ENCODE measurements at regions not wholly inside any gene's neighbourhood (a gene's known extent, or its start where the extent isn't known, plus 50 kb on each side); places are given as distances from the start of the nearest gene placed in this dataset.

DNA sequence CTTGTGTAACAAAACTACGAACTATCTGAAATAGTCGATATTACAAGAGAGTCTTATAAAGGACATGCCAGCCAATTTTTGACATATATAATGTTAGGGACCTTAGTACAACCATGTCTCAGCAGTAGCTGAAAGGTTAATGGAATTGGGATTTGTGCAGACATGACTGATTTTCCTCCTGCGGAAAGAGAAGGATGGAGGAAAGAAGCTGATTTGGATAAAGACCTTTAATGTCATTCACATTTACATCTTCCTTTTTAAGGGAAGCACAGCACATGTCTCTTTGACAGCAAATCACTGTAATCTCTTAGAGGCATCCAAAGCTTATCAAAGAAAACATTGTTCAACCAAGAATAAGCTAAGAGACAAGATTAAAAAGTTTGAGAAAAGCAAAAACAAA lies 1976.2 kb upstream of the IGFBP7 start:
- DNase-seq, result no peak

DNA sequence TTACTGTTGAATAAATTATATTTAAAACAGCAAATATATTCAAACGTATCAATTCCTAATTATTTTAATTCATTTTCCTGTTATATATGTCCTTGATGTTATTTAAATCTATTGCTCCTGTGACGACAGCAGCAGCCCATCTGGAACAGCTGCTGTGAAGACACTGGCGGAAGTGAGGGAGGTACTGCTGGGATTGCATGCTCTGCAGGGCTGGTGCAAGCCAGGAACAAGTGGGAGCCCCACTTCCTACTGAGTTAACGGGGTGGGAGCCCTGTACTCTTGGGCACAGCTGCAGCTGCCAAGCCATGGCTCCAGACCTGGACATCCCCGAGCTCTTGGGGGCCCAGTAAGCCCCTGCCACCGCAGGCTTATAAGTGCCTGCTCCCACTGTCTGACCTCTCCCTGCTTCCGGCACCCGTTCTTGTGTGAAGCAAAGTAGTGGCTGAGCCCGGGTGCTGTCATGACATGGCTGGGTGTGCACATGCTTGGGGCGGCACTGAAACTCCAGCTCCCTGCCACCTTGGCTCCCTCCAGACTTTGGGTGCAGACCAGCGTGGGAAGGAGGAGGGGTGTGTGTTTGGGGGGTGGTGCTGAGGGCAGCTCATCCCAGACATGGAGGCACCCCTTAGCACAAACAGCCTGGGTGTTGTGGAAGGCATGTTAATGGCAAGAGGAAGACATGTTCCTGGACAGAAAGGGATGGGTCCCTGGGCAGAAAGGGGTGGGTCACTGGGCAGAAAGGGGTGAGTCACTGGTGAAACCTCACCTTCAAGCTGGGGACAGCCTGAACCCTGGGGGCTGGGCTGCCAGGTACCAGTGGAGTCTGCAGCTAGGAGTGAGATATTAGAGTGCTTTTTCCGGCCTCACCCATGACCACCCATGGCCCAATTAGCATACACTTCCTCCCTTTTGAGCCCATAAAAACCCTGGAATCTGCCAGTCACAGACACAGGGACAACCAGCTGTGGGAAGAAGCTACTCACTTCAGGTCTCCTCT lies 1981.3 kb upstream of the IGFBP7 start:
- DNase-seq, result no peak

- no peak for DNase-seq
Measured at GRCh38 chr4:59094505-59094904, 1984.3 kb upstream of the IGFBP7 start.

DNA sequence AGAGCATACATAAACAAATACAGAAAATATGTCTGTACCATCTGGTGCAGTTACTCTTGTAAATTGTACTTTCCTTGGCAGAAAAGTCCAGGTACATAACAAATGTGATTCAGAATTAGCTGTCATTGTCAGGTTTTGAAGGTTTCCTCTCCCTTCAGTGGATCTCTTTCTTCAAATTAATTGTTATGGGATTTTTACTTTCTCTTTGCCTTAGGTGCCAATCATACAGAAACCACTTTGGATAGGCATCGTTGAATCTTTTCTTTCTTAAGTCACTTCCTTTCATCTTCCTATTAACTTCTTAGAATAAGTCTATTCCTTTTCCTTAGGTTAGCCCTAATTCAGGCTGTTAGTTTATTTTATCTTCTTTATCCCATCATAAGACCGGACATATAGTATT lies 1992.1 kb upstream of the IGFBP7 start:
- DNase-seq, result no peak

- DNase-seq, result no peak
Measured at GRCh38 chr4:59120287-59120814, 2010.2 kb upstream of the IGFBP7 start.

- no peak for DNase-seq
Measured at GRCh38 chr4:59122626-59123025, 2012.4 kb upstream of the IGFBP7 start.

DNA sequence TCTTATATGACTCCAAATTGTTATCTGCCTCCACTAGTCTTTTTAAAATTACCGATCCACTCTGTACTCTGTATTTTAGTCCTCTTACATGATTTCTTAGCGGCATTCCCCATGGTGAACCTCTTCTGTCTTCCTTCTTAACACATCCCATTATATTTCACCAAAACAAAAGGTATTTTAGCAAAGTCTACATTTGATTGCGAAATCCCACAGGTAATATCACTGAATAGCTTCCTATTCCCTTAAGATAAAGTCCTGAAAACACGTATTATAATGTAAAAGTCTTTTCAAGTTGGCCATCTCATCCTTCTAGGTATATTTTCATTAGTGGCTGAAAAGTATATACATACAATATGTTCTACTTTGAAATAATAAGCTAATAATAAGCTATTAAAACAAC lies 2016.0 kb upstream of the IGFBP7 start:
- DNase-seq, result no peak

DNA sequence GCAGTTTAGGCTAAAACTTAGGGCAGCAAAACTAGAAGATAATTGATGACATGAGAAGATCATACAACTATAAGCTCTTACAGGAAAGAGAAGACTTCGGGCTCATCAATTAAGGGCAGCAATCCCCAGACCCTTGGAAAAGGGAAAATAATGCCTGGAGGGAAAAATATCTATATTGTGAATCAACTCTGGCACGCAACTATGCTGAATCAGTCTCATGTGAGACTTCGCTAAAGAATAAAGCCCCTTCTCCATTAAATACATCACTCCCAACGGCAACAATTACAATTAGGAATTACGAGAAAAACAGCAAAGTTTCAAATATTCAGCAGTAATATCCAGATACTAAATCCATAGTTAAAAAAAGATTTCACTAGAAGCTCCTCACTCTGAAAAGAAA lies 2016.8 kb upstream of the IGFBP7 start:
- DNase-seq, result no peak

- no peak for DNase-seq
Measured at GRCh38 chr4:59127743-59128142, 2017.6 kb upstream of the IGFBP7 start.

- DNase-seq, result no peak
Measured at GRCh38 chr4:59135248-59135985, 2025.2 kb upstream of the IGFBP7 start.

- no peak for DNase-seq
Measured at GRCh38 chr4:59161249-59161648, 2038.9 kb upstream of the ADGRL3 start.

DNA sequence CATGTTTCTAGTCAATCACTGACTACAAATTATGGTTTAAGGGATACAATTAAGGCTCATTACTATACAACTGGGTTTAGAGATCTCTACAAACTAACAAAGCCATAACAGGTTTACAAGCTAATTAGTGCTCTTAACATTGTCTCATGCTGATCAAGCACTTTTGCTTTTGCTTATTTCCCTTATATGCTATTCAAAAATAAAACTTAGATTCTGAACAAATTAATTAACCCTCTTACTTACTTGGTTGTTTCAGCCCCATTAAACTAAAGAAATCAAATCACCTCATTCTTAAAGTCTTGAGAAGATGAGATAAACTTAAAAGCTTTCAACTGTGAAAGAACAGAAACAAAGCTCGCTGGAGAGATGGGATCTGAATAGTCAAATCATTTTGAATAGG lies 2024.5 kb upstream of the ADGRL3 start:
- no peak for DNase-seq

DNA sequence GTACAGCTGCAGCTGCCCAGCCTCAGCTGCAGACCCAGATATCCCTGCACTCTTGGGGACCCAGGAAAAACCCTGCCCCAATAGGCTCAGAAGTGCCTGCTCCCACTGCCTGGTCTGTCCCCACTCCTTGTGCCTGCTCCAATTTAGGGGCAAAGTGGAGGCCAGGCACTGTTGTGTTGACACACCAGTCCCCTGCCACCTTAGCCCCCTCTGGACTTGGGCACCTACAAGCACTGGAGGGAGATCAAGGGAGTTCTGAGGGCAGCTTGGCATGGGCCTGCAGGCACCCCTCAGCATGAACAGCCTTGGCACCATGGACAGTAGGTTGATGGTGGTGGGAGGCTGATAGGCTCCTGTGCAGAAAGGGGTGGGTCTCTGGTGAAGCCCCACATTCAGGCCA lies 2020.8 kb upstream of the ADGRL3 start:
- no peak for DNase-seq

DNA sequence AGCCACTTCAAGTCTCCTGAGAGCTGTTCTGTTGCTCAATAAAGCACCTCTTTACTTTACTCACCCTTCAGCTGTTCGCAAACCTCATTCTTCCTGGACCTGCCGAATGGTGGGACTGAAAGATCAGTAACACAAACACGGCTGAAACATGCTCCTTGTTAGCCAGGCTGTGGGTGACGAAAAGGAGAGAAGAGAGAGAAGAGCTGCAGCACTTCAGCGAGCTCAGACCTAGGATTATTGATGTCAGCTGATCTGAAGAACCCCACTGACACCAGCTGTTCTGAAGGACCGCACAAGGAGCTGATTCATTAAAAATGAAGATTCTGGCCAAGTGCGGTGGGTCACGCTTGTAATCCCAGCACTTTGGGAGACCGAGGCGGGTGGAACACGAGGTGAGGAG lies 2020.0 kb upstream of the ADGRL3 start:
- DNase-seq, result no peak

DNA sequence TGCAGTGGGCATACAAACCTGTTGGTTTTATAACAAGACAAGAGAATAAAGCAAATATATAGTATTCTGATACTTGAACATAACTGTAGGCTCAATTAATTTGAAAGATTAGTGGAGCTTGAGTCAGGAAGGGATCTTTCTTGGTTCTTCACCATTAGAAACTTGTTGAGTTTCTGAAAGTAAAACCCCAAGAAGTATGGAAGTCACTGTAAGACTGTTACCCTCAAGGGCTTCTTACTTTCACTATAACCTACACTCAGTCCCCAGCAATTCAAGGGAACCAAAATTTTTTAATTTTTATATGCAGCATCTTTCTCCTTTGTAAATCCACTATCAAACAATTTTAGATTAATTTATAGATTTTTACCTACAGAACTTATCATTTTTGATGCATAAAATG lies 2019.2 kb upstream of the ADGRL3 start:
- no peak for DNase-seq

- no peak for DNase-seq
Measured at GRCh38 chr4:59195839-59196238, 2004.3 kb upstream of the ADGRL3 start.

- DNase-seq, result peak; percentile 34
Measured at GRCh38 chr4:59200992-59201391, 1999.1 kb upstream of the ADGRL3 start.

GRCh38 chr4:59217910-59218631 lies 1982.1 kb upstream of the ADGRL3 start:
- DNase-seq, result no peak

GRCh38 chr4:59222221-59222620 lies 1977.9 kb upstream of the ADGRL3 start:
- DNase-seq, result no peak

DNA sequence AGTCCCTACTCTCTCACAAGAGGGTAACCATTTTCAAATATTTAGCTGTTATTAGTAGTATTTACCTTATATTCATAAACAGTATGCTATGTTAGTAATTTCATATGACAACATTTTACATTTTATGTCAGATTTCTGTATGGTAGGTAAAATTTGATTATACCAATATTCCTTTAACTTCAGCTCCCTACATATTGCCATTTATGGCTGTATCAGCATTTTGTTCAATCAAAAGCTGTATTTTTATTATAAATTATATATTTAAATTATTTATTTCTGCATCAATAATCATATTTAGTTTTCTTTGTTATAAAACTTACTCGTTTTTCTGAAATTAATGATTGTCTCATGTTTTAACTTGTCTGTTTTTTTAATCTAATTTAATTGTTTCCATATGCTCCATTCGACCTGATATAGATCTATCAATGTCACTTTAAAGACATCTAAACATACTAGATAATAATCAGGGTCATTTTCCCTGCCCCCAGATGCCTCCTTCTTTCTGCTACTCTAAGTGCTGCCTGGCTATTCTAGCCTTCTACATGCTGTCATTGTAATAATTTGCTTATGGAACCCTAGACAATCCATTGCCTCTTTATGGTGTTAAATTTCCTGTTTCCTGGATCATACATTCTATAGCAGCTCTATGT lies 1976.7 kb upstream of the ADGRL3 start:
- DNase-seq, result no peak

GRCh38 chr4:59238212-59238611 lies 1961.9 kb upstream of the ADGRL3 start:
- DNase-seq, result no peak

DNA sequence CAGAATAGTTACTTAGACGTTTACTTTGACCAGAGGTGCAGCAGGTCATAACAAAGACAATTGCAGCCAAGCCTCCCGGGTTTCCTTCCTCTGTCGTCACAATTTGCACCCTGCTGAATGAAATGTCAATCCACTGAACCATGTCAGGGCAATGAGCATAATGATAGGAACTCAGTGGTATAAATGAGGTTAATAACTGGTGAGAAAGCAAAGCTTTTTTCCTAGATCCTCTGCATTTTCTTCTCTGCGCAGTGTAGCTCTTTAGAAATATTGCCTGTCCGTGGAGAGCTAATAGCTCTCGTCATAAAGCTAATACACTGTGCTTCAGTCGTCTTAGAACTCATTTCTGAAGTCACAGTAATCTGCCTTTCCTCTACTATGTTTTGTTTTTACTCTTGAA lies 1960.1 kb upstream of the ADGRL3 start:
- DNase-seq, result no peak
